ENCODE measurements at regions not wholly inside any gene's neighbourhood (a gene's known extent, or its start where the extent isn't known, plus 50 kb on each side); places are given as distances from the start of the nearest gene placed in this dataset.
"Not testable (repeated sequence)": the region's sequence is repeated elsewhere in the genome, so short reads cannot be mapped to it uniquely, and the experiment has no call there.

GRCh38 chr6:145148776-145149175, 586.5 kb downstream of the EPM2A start:
- no peak for DNase-seq

- DNase-seq: no peak
These were observed 583.7 kb downstream of the EPM2A start for GRCh38 chr6:145151624-145152023.

- no peak for DNase-seq
These were observed 581.8 kb downstream of the EPM2A start for GRCh38 chr6:145153495-145153894.

GRCh38 chr6:145155411-145155810, 579.9 kb downstream of the EPM2A start:
- DNase-seq: no peak

- no peak for DNase-seq
These were observed 579.2 kb downstream of the EPM2A start for GRCh38 chr6:145155873-145156782.

GRCh38 chr6:145158636-145159035, 576.7 kb downstream of the EPM2A start:
- DNase-seq: not testable (repeated sequence)

- DNase-seq: no peak
These were observed 575.4 kb downstream of the EPM2A start for GRCh38 chr6:145159921-145160320.

- DNase-seq: no peak
These were observed 573.8 kb downstream of the EPM2A start for GRCh38 chr6:145161501-145161900.

- DNase-seq: no peak
These were observed 565.5 kb downstream of the EPM2A start for GRCh38 chr6:145169726-145170224.

GRCh38 chr6:145175470-145175869, 559.9 kb downstream of the EPM2A start:
- DNase-seq: no peak

GRCh38 chr6:145178391-145178790, 556.9 kb downstream of the EPM2A start:
- no peak for DNase-seq

GRCh38 chr6:145187491-145188206, 547.7 kb downstream of the EPM2A start:
- no peak for DNase-seq

- DNase-seq: no peak
These were observed 545.5 kb downstream of the EPM2A start for GRCh38 chr6:145189836-145190235.

- DNase-seq: no peak
These were observed 540.9 kb downstream of the EPM2A start for GRCh38 chr6:145194389-145194788.

GRCh38 chr6:145199961-145200360, 535.4 kb downstream of the EPM2A start:
- DNase-seq: no peak

GRCh38 chr6:145204301-145204700, 531.0 kb downstream of the EPM2A start:
- DNase-seq: no peak

- no peak for DNase-seq
These were observed 528.9 kb downstream of the EPM2A start for GRCh38 chr6:145206247-145206907.

GRCh38 chr6:145208474-145208873, 526.8 kb downstream of the EPM2A start:
- DNase-seq: no peak

- no peak for DNase-seq
These were observed 526.0 kb downstream of the EPM2A start for GRCh38 chr6:145209272-145209671.

- DNase-seq: no peak
These were observed 522.5 kb downstream of the EPM2A start for GRCh38 chr6:145212813-145213212.

- DNase-seq: no peak
These were observed 521.7 kb downstream of the EPM2A start for GRCh38 chr6:145213614-145214013.

GRCh38 chr6:145214570-145214969, 520.8 kb downstream of the EPM2A start:
- no peak for DNase-seq

GRCh38 chr6:145224450-145224849, 510.9 kb downstream of the EPM2A start:
- DNase-seq: no peak
